IMR-90 (cell line): ENCODE measurements at regions not wholly inside any gene's neighbourhood (a gene's known extent, or its start where the extent isn't known, plus 50 kb on each side); places are given as distances from the start of the nearest gene placed in this dataset.

Experiments
- ATAC-seq: fragments of 200-7000 bp; cut with Tn5 transposase; 2 replicates; pipeline ENCODE4 v1.9.1; 2020; ENCODE audit warnings: low read depth, mild to moderate bottlenecking, moderate library complexity
- BruUV-seq: library from RNA; stranded (reverse); fragments of 400-500 nt; replicated peaks from 2 replicates; lab custom pipeline; 2021; lab: Mats Ljungman, UMichigan
- CTCF ChIA-PET: fragments of 300-600 bp; formaldehyde crosslinking; extraction: SDS; loops from one replicate; lab custom pipeline; 2021; ENCODE audit warnings: antibody characterized with exemption; lab: Yijun Ruan, JAX
- POLR2A ChIA-PET: fragments of 300-600 bp; sonication (Branson Sonifier 250); formaldehyde crosslinking; loops from one replicate; lab custom pipeline; 2022; ENCODE audit warnings: antibody characterized with exemption; ENCODE audit not compliant: unreplicated experiment; lab: Charles Lee
- DNase-seq: peaks from one replicate; pipeline ENCODE4 v3.0.0; 2013
- H2AFZ ChIP-seq: replicated peaks from 2 replicates; pipeline ENCODE3; 2013; ENCODE audit warnings: low read length, mild to moderate bottlenecking; ENCODE audit not compliant: poor library complexity
- H2AK5ac ChIP-seq: 2 replicates; pipeline ENCODE4 v1.6.1; 2013; ENCODE audit warnings: low read depth, low read length, inconsistent platforms
- H2AK9ac ChIP-seq: replicated peaks from 2 replicates; pipeline ENCODE3; 2013; ENCODE audit warnings: mild to moderate bottlenecking, low read depth, low read length, moderate library complexity; ENCODE audit not compliant: poor library complexity
- H2BK120ac ChIP-seq: 2 replicates; pipeline ENCODE4 v1.6.1; 2013; ENCODE audit warnings: low read depth, low read length, inconsistent platforms
- H2BK15ac ChIP-seq: 3 replicates; pipeline ENCODE4 v1.6.1; 2013; ENCODE audit warnings: low read depth, low read length, inconsistent platforms
- H2BK20ac ChIP-seq: 2 replicates; pipeline ENCODE4 v1.6.1; 2013; ENCODE audit warnings: low read depth, mild to moderate bottlenecking, inconsistent platforms, low read length, moderate library complexity
- H2BK5ac ChIP-seq: 2 replicates; pipeline ENCODE4 v1.6.1; 2013; ENCODE audit warnings: mild to moderate bottlenecking, low read depth, low read length, inconsistent platforms; ENCODE audit not compliant: poor library complexity, severe bottlenecking
- H3K14ac ChIP-seq: replicated peaks from 2 replicates; pipeline ENCODE4 v1.6.1; 2013; ENCODE audit warnings: low read depth, low read length, inconsistent platforms
- H3K18ac ChIP-seq: 2 replicates; pipeline ENCODE4 v1.6.1; 2013; ENCODE audit warnings: low read depth, low read length, control low read depth
- H3K23ac ChIP-seq: 2 replicates; pipeline ENCODE4 v1.6.1; 2013; ENCODE audit warnings: low read depth, low read length, inconsistent platforms
- H3K27ac ChIP-seq: 2 replicates; pipeline ENCODE4 v1.5.1; 2013; ENCODE audit warnings: mild to moderate bottlenecking, control low read depth, low read length; ENCODE audit not compliant: insufficient read depth
- H3K27me3 ChIP-seq: 2 replicates; pipeline ENCODE4 v1.6.1; 2013; ENCODE audit warnings: low read length; ENCODE audit not compliant: control insufficient read depth, insufficient read depth
- H3K36me3 ChIP-seq: 2 replicates; pipeline ENCODE4 v1.6.1; 2013; ENCODE audit warnings: low read length, mixed read lengths; ENCODE audit not compliant: control insufficient read depth, insufficient read depth
- H3K4ac ChIP-seq: 2 replicates; pipeline ENCODE4 v1.6.1; 2013; ENCODE audit warnings: low read depth, low read length, inconsistent platforms
- H3K4me1 ChIP-seq: 2 replicates; pipeline ENCODE4 v1.6.1; 2013; ENCODE audit warnings: low read length, mixed read lengths; ENCODE audit not compliant: control insufficient read depth, insufficient read depth
- H3K4me2 ChIP-seq: 2 replicates; pipeline ENCODE4 v1.6.1; 2013; ENCODE audit warnings: low read depth, mild to moderate bottlenecking, control low read depth, low read length, moderate library complexity
- H3K4me3 ChIP-seq: 2 replicates; pipeline ENCODE4 v1.5.1; 2013; ENCODE audit warnings: low read depth, mild to moderate bottlenecking, control low read depth, low read length, moderate library complexity; ENCODE audit not compliant: insufficient read depth
- H3K56ac ChIP-seq: 2 replicates; pipeline ENCODE4 v1.6.1; 2013; ENCODE audit warnings: low read length, inconsistent platforms; ENCODE audit not compliant: insufficient read depth; ENCODE audit errors: extremely low read depth
- H3K79me1 ChIP-seq, 2 experiments: 2 replicates each; pipeline ENCODE4 v1.6.1; 2013; ENCODE audit warnings: low read length in 2 of 2, inconsistent platforms in 1 of 2, low read depth in 1 of 2
- H3K9ac ChIP-seq: 2 replicates; pipeline ENCODE4 v1.6.1; 2013; ENCODE audit warnings: low read depth, low read length, control low read depth
- H3K9me1 ChIP-seq: 2 replicates; pipeline ENCODE4 v1.6.1; 2013; ENCODE audit warnings: low read length, inconsistent platforms; ENCODE audit not compliant: insufficient read depth
- H3K9me3 ChIP-seq: 2 replicates; pipeline ENCODE4 v1.6.1; 2013; ENCODE audit warnings: low read length; ENCODE audit not compliant: control insufficient read depth, insufficient read depth
- H4K20me1 ChIP-seq: 2 replicates; pipeline ENCODE4 v1.6.1; 2013; ENCODE audit warnings: low read length, inconsistent platforms; ENCODE audit not compliant: insufficient read depth
- H4K5ac ChIP-seq: 2 replicates; pipeline ENCODE4 v1.6.1; 2013; ENCODE audit warnings: mild to moderate bottlenecking, low read depth, low read length, control low read depth
- H4K8ac ChIP-seq, 2 experiments: 2 replicates each; pipeline ENCODE4 v1.6.1; 2013; ENCODE audit warnings: low read depth in 2 of 2, low read length in 2 of 2, control low read depth in 1 of 2, inconsistent platforms in 1 of 2
- H4K91ac ChIP-seq: 2 replicates; pipeline ENCODE4 v1.6.1; 2013; ENCODE audit warnings: low read depth, low read length, inconsistent platforms; ENCODE audit not compliant: insufficient read depth
- BHLHE40 ChIP-seq: fragments of 150-350 bp; IDR thresholded peaks from 2 replicates; pipeline ENCODE4 v1.6.1; 2016; ENCODE audit warnings: mild to moderate bottlenecking, low read depth, low read length
- CHD1 ChIP-seq: IDR thresholded peaks from 2 replicates; pipeline ENCODE4 v1.6.1; 2012; ENCODE audit warnings: low read depth, low read length, improper control_type of control experiment
- FOS ChIP-seq: fragments of 150-350 bp; IDR thresholded peaks from 2 replicates; pipeline ENCODE4 v1.6.1; 2016; ENCODE audit warnings: low read depth, low read length
- MXI1 ChIP-seq: IDR thresholded peaks from 2 replicates; pipeline ENCODE4 v1.6.1; 2012; ENCODE audit warnings: low read depth, mild to moderate bottlenecking, low read length, moderate library complexity, borderline replicate concordance
- RAD21 ChIP-seq: IDR thresholded peaks from 2 replicates; pipeline ENCODE4 v1.6.1; 2012; ENCODE audit warnings: low read length, improper control_type of control experiment
- WGBS, 2 experiments: methylation state at CpG; one replicate each; pipeline versions ENCODE4 v1.1.5 to v1.1.7; 2013; ENCODE audit warnings: missing lambda C conversion rate in 2 of 2; ENCODE audit not compliant: insufficient read length in 1 of 2; ENCODE audit errors: extremely low coverage in 2 of 2; 5-methylcytosine and 5-hydroxymethylcytosine counted together
- dilution Hi-C: fragments of 300-500 bp; cut with HindIII; formaldehyde crosslinking; loops from one replicate; pipeline ENCODE4 v1.14.3; 2018; ENCODE audit warnings: low sequenced_read_pairs; ENCODE audit not compliant: unreplicated experiment
- in situ Hi-C: fragments of 300-500 bp; cut with MboI; formaldehyde crosslinking; loops from 3 replicates; pipeline ENCODE4 v1.14.3; 2019; ENCODE audit warnings: low sequenced_read_pairs, inconsistent platforms, mixed read lengths
- intact Hi-C: fragments of 100-400 bp; cut with micrococcal nuclease; formaldehyde crosslinking; loops from 2 replicates; pipeline ENCODE4 v1.10.0; 2022

DNA sequence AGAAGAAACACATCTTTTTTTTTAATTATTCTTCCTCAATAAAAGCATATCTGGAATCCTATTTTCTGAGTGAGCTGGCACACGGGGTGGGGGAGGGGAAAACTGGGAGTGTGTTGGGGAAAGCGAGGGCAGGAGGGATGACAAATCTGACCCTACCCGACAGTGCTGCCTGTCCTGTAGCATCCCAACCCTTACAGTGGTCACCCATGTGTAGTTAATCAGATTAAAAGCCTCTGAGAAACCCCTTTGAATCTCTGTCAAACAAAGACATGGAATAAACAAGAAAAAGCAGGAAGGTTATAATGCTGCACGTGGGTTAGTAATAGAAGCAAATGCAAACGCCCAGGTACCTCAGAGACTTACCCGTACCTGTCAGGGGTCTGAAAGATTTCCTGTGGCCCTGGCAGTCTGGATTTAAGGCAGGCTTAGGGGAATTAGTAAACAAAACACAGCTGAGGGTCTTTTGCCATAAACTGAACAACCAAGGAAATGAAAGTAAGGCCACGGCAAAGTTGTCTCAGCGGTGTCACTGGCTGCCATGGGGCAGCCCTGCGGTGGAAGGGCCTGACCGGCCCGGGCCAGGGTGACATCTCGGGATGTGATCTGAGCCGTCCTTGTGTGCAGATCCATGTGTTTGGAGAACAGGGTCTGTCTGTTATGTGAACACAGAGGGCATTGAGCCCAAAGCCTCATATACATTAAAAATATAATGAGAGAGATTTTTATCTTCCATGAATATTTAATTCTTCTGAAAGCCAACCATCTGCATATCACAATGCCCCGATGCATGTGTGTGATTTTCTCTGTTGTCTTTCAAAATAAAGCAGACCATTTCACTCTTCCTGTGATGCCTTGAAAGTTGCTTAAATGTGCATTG is 308.2 kb downstream of the ZNF608 start (continued):
- TF ChIP-seq FOS = no peak

DNA sequence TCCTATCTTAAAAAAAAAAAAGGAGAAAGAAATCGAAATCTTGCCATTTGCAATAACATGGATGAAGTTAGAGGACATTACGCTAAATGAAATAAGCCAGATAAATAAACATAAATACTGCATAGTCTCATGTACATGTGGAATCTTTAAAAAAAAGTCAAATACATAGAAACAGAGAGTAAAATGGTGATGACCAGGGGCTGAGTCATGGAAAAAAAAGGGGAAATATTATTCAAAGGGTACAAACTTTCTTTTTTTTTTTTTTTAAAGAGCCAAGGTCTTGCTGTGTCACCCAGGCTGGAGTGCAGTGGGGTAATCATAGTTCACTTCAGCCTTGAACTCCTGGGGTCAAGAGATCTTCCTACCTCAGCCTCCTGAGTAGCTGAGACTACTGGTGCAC is 310.1 kb downstream of the ZNF608 start:
- Histone ChIP-seq H3K9me3 (no peaks in the 10 kb centered on the region), H3K9me1 (no peaks in the 10 kb centered on the region), H4K8ac (no peak overlapping the region), H2BK20ac (no peak overlapping the region), H2AK9ac (no peak overlapping the region), H2AFZ (no peak overlapping the region), H3K27me3 (no peaks in the 10 kb centered on the region), H3K36me3 (no peaks in the 10 kb centered on the region), H2AK5ac (peak overlapping the region; percentile 8; the same call in 1 of the 2 replicates), H2BK120ac (no peak overlapping the region), H3K4me3 (no peak overlapping the region), H3K23ac (no peak overlapping the region), H3K4me1 (no peaks in the 10 kb centered on the region), H3K79me1 (no peaks in the 10 kb centered on the region), H3K4ac (peak overlapping the region; percentile 18; the same call in 1 of the 2 replicates), H3K56ac (no peak overlapping the region), H3K27ac (no peak overlapping the region), H3K4me2 (no peak overlapping the region), H4K20me1 (no peaks in the 10 kb centered on the region), H3K14ac (peak overlapping the region; percentile 53; the same call in 1 of the 2 replicates), H2BK15ac (no peak overlapping the region; the same call in 2 of the 3 replicates), H3K9ac (no peak overlapping the region), H4K5ac (no peak overlapping the region), H2BK5ac (no peak overlapping the region), H4K91ac (no peak overlapping the region), H3K18ac (no peak overlapping the region)
- CTCF ChIA-PET = interaction anchor here (1.1 kb wide), 1 partner anchor 14 kb away, joined by 4 read pairs; no protein-coding TSS in a partner anchor
- POLR2A ChIA-PET = no interaction called here
- intact Hi-C loops = no loop called here
- no CpG with 5 or more reads among the region's 2 CpGs for WGBS, 2 experiments
- TF ChIP-seq RAD21 = no peak
- TF ChIP-seq CHD1 = no peak
- peak; percentile 43; the same call in 1 of the 2 replicates for TF ChIP-seq FOS
- TF ChIP-seq MXI1 = no peak
- TF ChIP-seq BHLHE40 = no peak
- in situ Hi-C loops = no loop called here
- peak; percentile 75 for DNase-seq
- ATAC-seq = peak; percentile 69
- dilution Hi-C loops = no loop called here
- no TSS peak for BruUV-seq
